DOHH2 (cell line): ENCODE measurements at regions not wholly inside any gene's neighbourhood (a gene's known extent, or its start where the extent isn't known, plus 50 kb on each side); places are given as distances from the start of the nearest gene placed in this dataset.
"Not testable (repeated sequence)": the region's sequence is repeated elsewhere in the genome, so short reads cannot be mapped to it uniquely, and the experiment has no call there.

Source experiments
- H3F3A ChIP-seq: fragments of 200-600 bp; sonication (generic), shearing (Covaris generic); 2 replicates; pipeline ENCODE4 v1.6.0; 2016; ENCODE audit warnings: antibody characterized with exemption, mild to moderate bottlenecking; ENCODE audit not compliant: control insufficient read depth, insufficient read depth
- H3K27ac ChIP-seq: fragments of 200-600 bp; sonication (generic); 2 replicates; pipeline ENCODE4 v1.5.1; 2014; ENCODE audit warnings: low read depth, mild to moderate bottlenecking, low read length, moderate library complexity
- H3K27me3 ChIP-seq: fragments of 200-600 bp; sonication (generic); 2 replicates; pipeline ENCODE4 v1.6.1; 2014; ENCODE audit warnings: mild to moderate bottlenecking, low read length, mixed read lengths; ENCODE audit not compliant: control insufficient read depth
- H3K36me3 ChIP-seq: fragments of 200-600 bp; sonication (generic); 2 replicates; pipeline ENCODE4 v1.6.1; 2014; ENCODE audit warnings: mild to moderate bottlenecking, low read length, moderate library complexity, mixed read lengths; ENCODE audit not compliant: control insufficient read depth
- H3K4me1 ChIP-seq: fragments of 200-600 bp; sonication (generic); 2 replicates; pipeline ENCODE4 v1.6.1; 2014; ENCODE audit warnings: mild to moderate bottlenecking, low read length, mixed read lengths; ENCODE audit not compliant: control insufficient read depth
- H3K4me2 ChIP-seq: fragments of 200-600 bp; sonication (generic); 2 replicates; pipeline ENCODE4 v1.6.0; 2014; ENCODE audit warnings: mild to moderate bottlenecking, low read length, moderate library complexity
- H3K4me3 ChIP-seq: fragments of 200-600 bp; sonication (generic); 2 replicates; pipeline ENCODE4 v1.5.1; 2014; ENCODE audit warnings: mild to moderate bottlenecking, low read length, mixed read lengths
- H3K79me2 ChIP-seq: fragments of 200-600 bp; sonication (generic); 2 replicates; pipeline ENCODE4 v1.6.1; 2014; ENCODE audit warnings: mild to moderate bottlenecking, low read length, mixed read lengths; ENCODE audit not compliant: control insufficient read depth
- H3K9me2 ChIP-seq: fragments of 200-600 bp; sonication (generic); replicated peaks from 2 replicates; pipeline ENCODE4 v1.6.1; 2014; ENCODE audit warnings: mild to moderate bottlenecking, low read length, mixed read lengths; ENCODE audit not compliant: control insufficient read depth
- H3K9me3 ChIP-seq: fragments of 200-600 bp; sonication (generic); 2 replicates; pipeline ENCODE4 v1.6.1; 2014; ENCODE audit warnings: antibody characterized with exemption, low read length, mixed read lengths; ENCODE audit not compliant: control insufficient read depth, insufficient read depth
- H4K20me1 ChIP-seq: fragments of 200-600 bp; sonication (generic); 2 replicates; pipeline ENCODE4 v1.6.0; 2014; ENCODE audit warnings: low read depth, mild to moderate bottlenecking, antibody characterized with exemption, low read length, moderate library complexity; ENCODE audit not compliant: control insufficient read depth, insufficient read depth
- CTCF ChIP-seq: fragments of 200-600 bp; sonication (generic); IDR thresholded peaks from one replicate; pipeline ENCODE4 v1.5.1; 2014; ENCODE audit warnings: antibody characterized with exemption, mild to moderate bottlenecking, low read depth, low read length; ENCODE audit not compliant: poor library complexity, severe bottlenecking
- EZH2phosphoT487 ChIP-seq: fragments of 200-600 bp; sonication (generic); IDR thresholded peaks from 2 replicates; pipeline ENCODE4 v1.6.1; 2017; ENCODE audit warnings: borderline replicate concordance, mild to moderate bottlenecking, antibody characterized with exemption, low read length, moderate library complexity, mixed read lengths

GRCh38 chr19:5282901-5283300 is 57.7 kb downstream of the PTPRS start:
- Histone ChIP-seq H3K4me1 (peaks cover 34% of the 10 kb centered on the region), H3K27me3 (no peaks in the 10 kb centered on the region), H3F3A (no peaks in the 10 kb centered on the region), H3K36me3 (peaks cover 12% of the 10 kb centered on the region; the same call in 1 of the 2 replicates), H3K9me2 (no peaks in the 10 kb centered on the region), H3K9me3 (no peaks in the 10 kb centered on the region), H3K27ac (no peak overlapping the region), H3K4me2 (no peak overlapping the region), H3K79me2 (peaks cover 12% of the 10 kb centered on the region), H4K20me1 (no peaks in the 10 kb centered on the region), H3K4me3 (no peak overlapping the region)
- TF ChIP-seq CTCF (no peak), EZH2phosphoT487 (no peak)

- H3K4me3 ChIP-seq = no peak overlapping the region
- peaks cover 32% of the 10 kb centered on the region for H3K4me1 ChIP-seq
- no peaks in the 10 kb centered on the region for H4K20me1 ChIP-seq
- H3K9me2 ChIP-seq = no peaks in the 10 kb centered on the region
- H3K36me3 ChIP-seq = peaks cover 12% of the 10 kb centered on the region; the same call in 1 of the 2 replicates
- TF ChIP-seq CTCF = no peak
- TF ChIP-seq EZH2phosphoT487 = no peak
- H3K27me3 ChIP-seq = no peaks in the 10 kb centered on the region
- H3F3A ChIP-seq = no peaks in the 10 kb centered on the region
- H3K9me3 ChIP-seq = no peaks in the 10 kb centered on the region
- H3K79me2 ChIP-seq = peaks cover 2% of the 10 kb centered on the region; the same call in 1 of the 2 replicates
- no peak overlapping the region for H3K4me2 ChIP-seq
- H3K27ac ChIP-seq = no peak overlapping the region
These were observed 59.0 kb downstream of the PTPRS start for GRCh38 chr19:5281588-5281987.

- H3K27me3 ChIP-seq, H3K79me2 ChIP-seq, H3K36me3 ChIP-seq, H3K4me3 ChIP-seq, H3K9me3 ChIP-seq, H3K9me2 ChIP-seq, H4K20me1 ChIP-seq, H3F3A ChIP-seq: not testable (repeated sequence)
- H3K4me1 ChIP-seq = peaks cover 49% of the 10 kb centered on the region
- H3K27ac ChIP-seq = peak overlapping the region; percentile 79
- H3K4me2 ChIP-seq = peak overlapping the region; percentile 52
These were observed 64.9 kb downstream of the PTPRS start for GRCh38 chr19:5275668-5276067.

- no peaks in the 10 kb centered on the region for H3K79me2 ChIP-seq
- H4K20me1 ChIP-seq = no peaks in the 10 kb centered on the region
- no peak overlapping the region for H3K4me3 ChIP-seq
- H3K9me3 ChIP-seq = no peaks in the 10 kb centered on the region
- no peak overlapping the region for H3K27ac ChIP-seq
- H3K4me1 ChIP-seq = peaks cover 40% of the 10 kb centered on the region
- H3K36me3 ChIP-seq = peaks cover 9% of the 10 kb centered on the region; the same call in 1 of the 2 replicates
- no peak overlapping the region for H3K4me2 ChIP-seq
- no peaks in the 10 kb centered on the region for H3K27me3 ChIP-seq
- TF ChIP-seq EZH2phosphoT487 = no peak
- no peak for TF ChIP-seq CTCF
- no peaks in the 10 kb centered on the region for H3F3A ChIP-seq
- no peaks in the 10 kb centered on the region for H3K9me2 ChIP-seq
These were observed 66.8 kb downstream of the PTPRS start for GRCh38 chr19:5273782-5274181.
